Inflammatory macrophage (primary cell): ENCODE measurements at regions not wholly inside any gene's neighbourhood (a gene's known extent, or its start where the extent isn't known, plus 50 kb on each side); places are given as distances from the start of the nearest gene placed in this dataset.
"Not testable (repeated sequence)": the region's sequence is repeated elsewhere in the genome, so short reads cannot be mapped to it uniquely, and the experiment has no call there.

Experiments
- DNase-seq, 2 donors: peaks; one replicate each; pipeline ENCODE4 v3.0.0-alpha.2; 2020 to 2022

GRCh38 chrX:145881175-145881995, 63.8 kb downstream of the SLITRK2 start:
- no peak for DNase-seq

- DNase-seq = no peak
These were observed 68.8 kb downstream of the SLITRK2 start for GRCh38 chrX:145886469-145886868.

GRCh38 chrX:145910017-145910416, 92.4 kb downstream of the SLITRK2 start:
- DNase-seq = no peak

GRCh38 chrX:145919400-145919799, 101.8 kb downstream of the SLITRK2 start:
- DNase-seq = no peak

- DNase-seq = no peak
These were observed 105.7 kb downstream of the SLITRK2 start for GRCh38 chrX:145923376-145923775.

GRCh38 chrX:145936769-145937168, 119.1 kb downstream of the SLITRK2 start:
- DNase-seq = no peak

GRCh38 chrX:145949056-145949455, 131.4 kb downstream of the SLITRK2 start:
- DNase-seq = no peak

GRCh38 chrX:145953628-145954027, 136.0 kb downstream of the SLITRK2 start:
- no peak for DNase-seq

- no peak for DNase-seq
These were observed 172.4 kb downstream of the SLITRK2 start for GRCh38 chrX:145990051-145990450.

- no peak for DNase-seq
These were observed 189.0 kb downstream of the SLITRK2 start for GRCh38 chrX:146006637-146007036.

GRCh38 chrX:146036000-146036399, 218.4 kb downstream of the SLITRK2 start:
- no peak for DNase-seq

- DNase-seq = no peak
These were observed 224.1 kb downstream of the SLITRK2 start for GRCh38 chrX:146041741-146042140.

- not testable (repeated sequence) for DNase-seq
These were observed 228.5 kb downstream of the SLITRK2 start for GRCh38 chrX:146046011-146046715.

- DNase-seq = not testable (repeated sequence)
These were observed 231.9 kb downstream of the SLITRK2 start for GRCh38 chrX:146049568-146049967.

- DNase-seq = no peak
These were observed 236.7 kb downstream of the SLITRK2 start for GRCh38 chrX:146054311-146054710.

GRCh38 chrX:146055733-146056132, 238.1 kb downstream of the SLITRK2 start:
- no peak for DNase-seq

- DNase-seq = no peak
These were observed 239.0 kb downstream of the SLITRK2 start for GRCh38 chrX:146056511-146057081.

- DNase-seq = no peak
These were observed 246.5 kb downstream of the SLITRK2 start for GRCh38 chrX:146064156-146064555.

- DNase-seq = no peak
These were observed 273.1 kb downstream of the SLITRK2 start for GRCh38 chrX:146090732-146091131.

GRCh38 chrX:146109362-146109761, 291.7 kb downstream of the SLITRK2 start:
- DNase-seq = no peak

GRCh38 chrX:146119074-146119473, 301.4 kb downstream of the SLITRK2 start:
- not testable (repeated sequence) for DNase-seq

- DNase-seq = no peak
These were observed 310.0 kb downstream of the SLITRK2 start for GRCh38 chrX:146127617-146128016.

GRCh38 chrX:146141221-146141620, 323.6 kb downstream of the SLITRK2 start:
- DNase-seq = no peak

- DNase-seq = no peak
These were observed 326.4 kb downstream of the SLITRK2 start for GRCh38 chrX:146144039-146144438.
